ENCODE measurements at regions not wholly inside any gene's neighbourhood (a gene's known extent, or its start where the extent isn't known, plus 50 kb on each side); places are given as distances from the start of the nearest gene placed in this dataset.
"Not testable (repeated sequence)": the region's sequence is repeated elsewhere in the genome, so short reads cannot be mapped to it uniquely, and the experiment has no call there.

DNA sequence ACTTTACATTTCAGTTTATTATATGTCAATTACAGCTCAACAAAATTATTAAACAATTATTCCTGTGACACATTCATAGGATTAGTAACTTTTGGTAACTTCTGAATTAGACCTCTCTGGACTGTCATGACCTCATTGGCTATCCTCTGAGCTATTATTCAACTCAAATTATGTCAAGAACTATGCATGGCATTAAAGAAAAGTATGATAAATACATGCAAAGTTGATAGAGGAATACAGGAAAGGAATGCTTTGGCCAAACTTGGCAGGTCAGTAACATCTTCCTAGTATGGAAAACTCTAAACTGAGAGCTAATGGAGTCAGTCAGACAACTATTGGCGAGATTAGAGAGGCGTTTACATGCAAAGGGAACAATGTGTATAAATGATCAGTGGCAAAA lies 158.4 kb downstream of the DUSP10 start:
- Histone ChIP-seq H3K27ac (no peak overlapping the region), H3K27me3 (no peaks in the 10 kb centered on the region), H3K4me1 (no peaks in the 10 kb centered on the region), H3K9me3 (no peaks in the 10 kb centered on the region), H3K4me3 (no peak overlapping the region), H3K36me3 (no peaks in the 10 kb centered on the region)
- ATAC-seq (no peak), DNase-seq (no peak)
- intact Hi-C loops (cut with DNase I) = no loop called here
- TF ChIP-seq, protein P1, sequence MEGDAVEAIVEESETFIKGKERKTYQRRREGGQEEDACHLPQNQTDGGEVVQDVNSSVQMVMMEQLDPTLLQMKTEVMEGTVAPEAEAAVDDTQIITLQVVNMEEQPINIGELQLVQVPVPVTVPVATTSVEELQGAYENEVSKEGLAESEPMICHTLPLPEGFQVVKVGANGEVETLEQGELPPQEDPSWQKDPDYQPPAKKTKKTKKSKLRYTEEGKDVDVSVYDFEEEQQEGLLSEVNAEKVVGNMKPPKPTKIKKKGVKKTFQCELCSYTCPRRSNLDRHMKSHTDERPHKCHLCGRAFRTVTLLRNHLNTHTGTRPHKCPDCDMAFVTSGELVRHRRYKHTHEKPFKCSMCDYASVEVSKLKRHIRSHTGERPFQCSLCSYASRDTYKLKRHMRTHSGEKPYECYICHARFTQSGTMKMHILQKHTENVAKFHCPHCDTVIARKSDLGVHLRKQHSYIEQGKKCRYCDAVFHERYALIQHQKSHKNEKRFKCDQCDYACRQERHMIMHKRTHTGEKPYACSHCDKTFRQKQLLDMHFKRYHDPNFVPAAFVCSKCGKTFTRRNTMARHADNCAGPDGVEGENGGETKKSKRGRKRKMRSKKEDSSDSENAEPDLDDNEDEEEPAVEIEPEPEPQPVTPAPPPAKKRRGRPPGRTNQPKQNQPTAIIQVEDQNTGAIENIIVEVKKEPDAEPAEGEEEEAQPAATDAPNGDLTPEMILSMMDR (IDR thresholded peaks at IDR 0.05) = no peak

- H3K4me1 ChIP-seq; H3K9me3 ChIP-seq; DNase-seq; H3K27me3 ChIP-seq; H3K27ac ChIP-seq; ATAC-seq; intact Hi-C loops (cut with DNase I); H3K4me3 ChIP-seq; H3K36me3 ChIP-seq: not testable (repeated sequence)
Observed at GRCh38 chr1:221587013-221587412, 154.9 kb downstream of the DUSP10 start.

DNA sequence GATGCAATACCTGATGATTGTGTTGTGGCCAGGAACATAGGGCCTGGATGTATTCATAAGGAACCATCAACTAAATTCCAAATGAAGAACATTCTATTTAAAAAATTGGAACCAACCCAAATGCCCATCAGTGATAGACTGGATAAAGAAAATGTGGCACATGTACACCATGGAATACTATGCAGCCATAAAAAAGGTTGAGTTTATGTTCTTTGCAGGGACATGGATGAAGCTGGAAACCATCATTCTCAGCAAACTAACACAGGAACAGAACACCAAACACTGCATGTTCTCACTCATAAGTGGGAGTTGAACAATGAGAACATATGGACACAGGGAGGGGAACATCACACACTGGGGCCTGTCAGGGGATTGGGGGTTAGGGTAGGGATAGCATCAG lies 150.6 kb downstream of the DUSP10 start:
- H3K27me3 ChIP-seq; DNase-seq; H3K9me3 ChIP-seq; H3K27ac ChIP-seq; ATAC-seq; H3K4me3 ChIP-seq; H3K36me3 ChIP-seq; H3K4me1 ChIP-seq; intact Hi-C loops (cut with DNase I): not testable (repeated sequence)

- no peak for ATAC-seq
- no peak overlapping the region for H3K27ac ChIP-seq
- no peak for DNase-seq
- intact Hi-C loops (cut with DNase I) = no loop called here
- no peaks in the 10 kb centered on the region for H3K27me3 ChIP-seq
- H3K4me3 ChIP-seq = no peak overlapping the region
- no peaks in the 10 kb centered on the region for H3K4me1 ChIP-seq
- H3K36me3 ChIP-seq = no peaks in the 10 kb centered on the region
- no peaks in the 10 kb centered on the region for H3K9me3 ChIP-seq
- TF ChIP-seq, protein P1 (IDR thresholded peaks at IDR 0.05) = no peak
Observed at GRCh38 chr1:221594576-221594975, 147.3 kb downstream of the DUSP10 start.

GRCh38 chr1:221598122-221598521 lies 143.8 kb downstream of the DUSP10 start:
- DNase-seq = no peak
- Histone ChIP-seq H3K27ac (no peak overlapping the region), H3K9me3 (no peaks in the 10 kb centered on the region), H3K4me1 (no peaks in the 10 kb centered on the region), H3K4me3 (no peak overlapping the region), H3K27me3 (no peaks in the 10 kb centered on the region), H3K36me3 (no peaks in the 10 kb centered on the region)
- TF ChIP-seq, protein P1 (IDR thresholded peaks at IDR 0.05) = no peak
- intact Hi-C loops (cut with DNase I) = no loop called here
- no peak for ATAC-seq

DNA sequence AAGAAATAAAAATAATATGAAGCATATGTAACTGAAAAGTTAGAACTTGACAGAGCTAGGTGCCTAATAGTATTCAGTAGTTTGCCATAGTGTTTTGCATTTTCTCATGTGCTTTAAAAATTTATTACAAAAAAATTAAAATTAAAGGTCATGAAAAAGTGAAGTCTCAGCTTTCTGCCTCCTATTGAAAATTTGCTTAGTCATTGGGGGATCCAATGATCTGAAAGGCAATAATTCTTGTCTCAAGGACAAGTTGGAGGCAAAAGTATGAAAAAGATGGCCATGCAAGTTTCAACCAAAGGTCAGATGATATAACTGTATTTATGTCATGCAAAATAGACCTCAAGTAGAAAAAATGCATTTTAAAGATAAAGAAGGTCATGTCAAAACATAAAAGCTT lies 140.7 kb downstream of the DUSP10 start:
- Histone ChIP-seq H3K4me3 (no peak overlapping the region), H3K36me3 (no peaks in the 10 kb centered on the region), H3K27me3 (no peaks in the 10 kb centered on the region), H3K4me1 (no peaks in the 10 kb centered on the region), H3K9me3 (no peaks in the 10 kb centered on the region), H3K27ac (no peak overlapping the region)
- DNase-seq (no peak), ATAC-seq (no peak)
- intact Hi-C loops (cut with DNase I) = no loop called here
- TF ChIP-seq, protein P1 (IDR thresholded peaks at IDR 0.05) = no peak

Data from left lung (tissue), 4 donors.